ENCODE measurements at regions not wholly inside any gene's neighbourhood (a gene's known extent, or its start where the extent isn't known, plus 50 kb on each side); places are given as distances from the start of the nearest gene placed in this dataset.

DNA sequence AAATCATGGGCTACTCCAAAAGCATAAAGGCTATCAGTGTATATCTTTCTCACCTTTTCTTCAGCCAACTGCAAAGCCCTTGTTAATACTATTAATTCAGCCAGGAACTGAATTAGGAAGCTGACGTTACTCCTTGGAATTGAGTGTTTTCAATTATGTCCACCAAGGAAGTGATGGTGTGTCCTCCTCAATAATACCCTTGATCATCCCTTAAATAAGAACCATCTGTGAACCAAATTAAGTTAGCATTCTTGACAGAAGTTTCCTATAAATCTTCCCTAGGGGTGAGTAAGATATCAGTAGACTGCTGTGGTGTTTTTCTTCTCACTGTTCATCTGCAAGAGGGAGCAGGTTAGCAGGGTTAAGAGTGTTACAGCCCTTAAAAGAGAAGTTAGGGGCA, 252.3 kb upstream of the AVPR1A start:
- ATAC-seq (no peak), FAIRE-seq (no peak), DNase-seq (ENCODE audit: low read depth, low spot score) (no peak)
- intact Hi-C loops (cut with micrococcal nuclease; ENCODE audit: unreplicated experiment) = no loop called here
- WGBS (ENCODE audit: insufficient coverage, insufficient replicate concordance, low lambda C conversion rate, missing lambda C conversion rate) = 29% methylated on average over 1 of the region's 1 CpG
- ChIA-PET POLR2A (no interaction called here), RAD21 (ENCODE audit: unreplicated experiment) (no interaction called here), SMC1A (ENCODE audit: uncharacterized antibody, unreplicated experiment) (no interaction called here), CTCF (interaction anchor here (1.3 to 1.4 kb wide), 2 partner anchors 9 to 14 kb away, joined by 3 read pairs; no protein-coding TSS in a partner anchor)
- H3K27me3 ChIP-seq (replicated peaks in 1 of 2; ENCODE audit: control insufficient read depth in 2 of 2, insufficient read depth in 2 of 2, low read length in 1 of 2) = no peaks in the 10 kb centered on the region
- H3K9me3 ChIP-seq (replicated peaks; ENCODE audit: control insufficient read depth, insufficient read depth, low read length) = no peaks in the 10 kb centered on the region; the same call in 2 of the 3 replicates
- no peaks in the 10 kb centered on the region for H4K20me1 ChIP-seq (ENCODE audit: control insufficient read depth, insufficient read depth)
- no peak overlapping the region for H3K4me2 ChIP-seq (ENCODE audit: control insufficient read depth, insufficient read depth)
- H3K36me3 ChIP-seq (ENCODE audit: control insufficient read depth in 2 of 2, insufficient read depth in 2 of 2, low read length in 1 of 2) = no peaks in the 10 kb centered on the region
- no peak overlapping the region for H3K9ac ChIP-seq (ENCODE audit: control insufficient read depth, insufficient read depth, low read length)
- TF ChIP-seq SMARCA5 (IDR thresholded peaks at IDR 0.05) (no peak), RAD21 (IDR thresholded peaks at IDR 0.05; ENCODE audit: insufficient read depth, low read depth, low read length) (no peak), NFYA (IDR thresholded peaks at IDR 0.05; ENCODE audit: borderline replicate concordance, low read depth, low read length) (no peak), FOS (IDR thresholded peaks at IDR 0.05; ENCODE audit: borderline replicate concordance, extremely low read depth, insufficient read length) (no peak), KAT2A (conservative IDR thresholded peaks at IDR 0.05; ENCODE audit: control insufficient read depth, low read depth, low read length) (no peak), CBX3 (IDR thresholded peaks at IDR 0.05; ENCODE audit: borderline replicate concordance, low read depth) (no peak), ATF7 (IDR thresholded peaks at IDR 0.05; ENCODE audit: low read depth) (no peak), ZNF24 (IDR thresholded peaks at IDR 0.05) (no peak), CHD1 (IDR thresholded peaks at IDR 0.05; ENCODE audit: low read depth, low read length) (no peak), EGR1 (IDR thresholded peaks at IDR 0.05; ENCODE audit: borderline replicate concordance in 1 of 2, low read depth in 2 of 2, low read length in 2 of 2) (no peak), TCF12 (IDR thresholded peaks at IDR 0.05; ENCODE audit: low read depth, low read length) (no peak), KLF5 (IDR thresholded peaks at IDR 0.05; ENCODE audit: partially characterized antibody) (no peak)
- TF ChIP-seq, protein P1, sequence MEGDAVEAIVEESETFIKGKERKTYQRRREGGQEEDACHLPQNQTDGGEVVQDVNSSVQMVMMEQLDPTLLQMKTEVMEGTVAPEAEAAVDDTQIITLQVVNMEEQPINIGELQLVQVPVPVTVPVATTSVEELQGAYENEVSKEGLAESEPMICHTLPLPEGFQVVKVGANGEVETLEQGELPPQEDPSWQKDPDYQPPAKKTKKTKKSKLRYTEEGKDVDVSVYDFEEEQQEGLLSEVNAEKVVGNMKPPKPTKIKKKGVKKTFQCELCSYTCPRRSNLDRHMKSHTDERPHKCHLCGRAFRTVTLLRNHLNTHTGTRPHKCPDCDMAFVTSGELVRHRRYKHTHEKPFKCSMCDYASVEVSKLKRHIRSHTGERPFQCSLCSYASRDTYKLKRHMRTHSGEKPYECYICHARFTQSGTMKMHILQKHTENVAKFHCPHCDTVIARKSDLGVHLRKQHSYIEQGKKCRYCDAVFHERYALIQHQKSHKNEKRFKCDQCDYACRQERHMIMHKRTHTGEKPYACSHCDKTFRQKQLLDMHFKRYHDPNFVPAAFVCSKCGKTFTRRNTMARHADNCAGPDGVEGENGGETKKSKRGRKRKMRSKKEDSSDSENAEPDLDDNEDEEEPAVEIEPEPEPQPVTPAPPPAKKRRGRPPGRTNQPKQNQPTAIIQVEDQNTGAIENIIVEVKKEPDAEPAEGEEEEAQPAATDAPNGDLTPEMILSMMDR (IDR thresholded peaks at IDR 0.05 in 2 of 3, conservative IDR thresholded peaks at IDR 0.05 in 1 of 3; ENCODE audit: control insufficient read depth in 2 of 3, extremely low read depth in 1 of 3, insufficient read depth in 1 of 3, low read depth in 3 of 3, low read length in 3 of 3) = no peak
- TF ChIP-seq, protein P2, sequence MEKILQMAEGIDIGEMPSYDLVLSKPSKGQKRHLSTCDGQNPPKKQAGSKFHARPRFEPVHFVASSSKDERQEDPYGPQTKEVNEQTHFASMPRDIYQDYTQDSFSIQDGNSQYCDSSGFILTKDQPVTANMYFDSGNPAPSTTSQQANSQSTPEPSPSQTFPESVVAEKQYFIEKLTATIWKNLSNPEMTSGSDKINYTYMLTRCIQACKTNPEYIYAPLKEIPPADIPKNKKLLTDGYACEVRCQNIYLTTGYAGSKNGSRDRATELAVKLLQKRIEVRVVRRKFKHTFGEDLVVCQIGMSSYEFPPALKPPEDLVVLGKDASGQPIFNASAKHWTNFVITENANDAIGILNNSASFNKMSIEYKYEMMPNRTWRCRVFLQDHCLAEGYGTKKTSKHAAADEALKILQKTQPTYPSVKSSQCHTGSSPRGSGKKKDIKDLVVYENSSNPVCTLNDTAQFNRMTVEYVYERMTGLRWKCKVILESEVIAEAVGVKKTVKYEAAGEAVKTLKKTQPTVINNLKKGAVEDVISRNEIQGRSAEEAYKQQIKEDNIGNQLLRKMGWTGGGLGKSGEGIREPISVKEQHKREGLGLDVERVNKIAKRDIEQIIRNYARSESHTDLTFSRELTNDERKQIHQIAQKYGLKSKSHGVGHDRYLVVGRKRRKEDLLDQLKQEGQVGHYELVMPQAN (conservative IDR thresholded peaks at IDR 0.05) = no peak
- TF ChIP-seq, protein P3, sequence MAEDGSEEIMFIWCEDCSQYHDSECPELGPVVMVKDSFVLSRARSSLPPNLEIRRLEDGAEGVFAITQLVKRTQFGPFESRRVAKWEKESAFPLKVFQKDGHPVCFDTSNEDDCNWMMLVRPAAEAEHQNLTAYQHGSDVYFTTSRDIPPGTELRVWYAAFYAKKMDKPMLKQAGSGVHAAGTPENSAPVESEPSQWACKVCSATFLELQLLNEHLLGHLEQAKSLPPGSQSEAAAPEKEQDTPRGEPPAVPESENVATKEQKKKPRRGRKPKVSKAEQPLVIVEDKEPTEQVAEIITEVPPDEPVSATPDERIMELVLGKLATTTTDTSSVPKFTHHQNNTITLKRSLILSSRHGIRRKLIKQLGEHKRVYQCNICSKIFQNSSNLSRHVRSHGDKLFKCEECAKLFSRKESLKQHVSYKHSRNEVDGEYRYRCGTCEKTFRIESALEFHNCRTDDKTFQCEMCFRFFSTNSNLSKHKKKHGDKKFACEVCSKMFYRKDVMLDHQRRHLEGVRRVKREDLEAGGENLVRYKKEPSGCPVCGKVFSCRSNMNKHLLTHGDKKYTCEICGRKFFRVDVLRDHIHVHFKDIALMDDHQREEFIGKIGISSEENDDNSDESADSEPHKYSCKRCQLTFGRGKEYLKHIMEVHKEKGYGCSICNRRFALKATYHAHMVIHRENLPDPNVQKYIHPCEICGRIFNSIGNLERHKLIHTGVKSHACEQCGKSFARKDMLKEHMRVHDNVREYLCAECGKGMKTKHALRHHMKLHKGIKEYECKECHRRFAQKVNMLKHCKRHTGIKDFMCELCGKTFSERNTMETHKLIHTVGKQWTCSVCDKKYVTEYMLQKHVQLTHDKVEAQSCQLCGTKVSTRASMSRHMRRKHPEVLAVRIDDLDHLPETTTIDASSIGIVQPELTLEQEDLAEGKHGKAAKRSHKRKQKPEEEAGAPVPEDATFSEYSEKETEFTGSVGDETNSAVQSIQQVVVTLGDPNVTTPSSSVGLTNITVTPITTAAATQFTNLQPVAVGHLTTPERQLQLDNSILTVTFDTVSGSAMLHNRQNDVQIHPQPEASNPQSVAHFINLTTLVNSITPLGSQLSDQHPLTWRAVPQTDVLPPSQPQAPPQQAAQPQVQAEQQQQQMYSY (CRISPR knock-in tag; IDR thresholded peaks at IDR 0.05) = no peak
- no peak overlapping the region for H2AFZ ChIP-seq (ENCODE audit: control insufficient read depth, low read depth, low read length)
- H3K79me2 ChIP-seq (ENCODE audit: control insufficient read depth, insufficient read depth, low read length) = no peaks in the 10 kb centered on the region
- BruUV-seq (replicated peaks) = no TSS peak
- H3K4me3 ChIP-seq = no peak overlapping the region
- no peak overlapping the region for H3K27ac ChIP-seq (ENCODE audit: control insufficient read depth, insufficient read depth)
- in situ Hi-C loops (cut with MboI) = loop anchor here (25.0 kb wide), 1 partner anchor 859 kb away; no protein-coding TSS in a partner anchor
- no peaks in the 10 kb centered on the region for H3K4me1 ChIP-seq (ENCODE audit: control insufficient read depth, insufficient read depth, low read length)

Data from GM12878 (cell line).